HG03159 (cell line): ENCODE measurements at regions not wholly inside any gene's neighbourhood (a gene's known extent, or its start where the extent isn't known, plus 50 kb on each side); places are given as distances from the start of the nearest gene placed in this dataset.

Experiments used
- ATAC-seq: cut with Tn5 transposase; IDR thresholded peaks from one replicate; pipeline ENCODE4 v1.9.1; 2021; ENCODE audit warnings: mild to moderate bottlenecking, moderate library complexity; ENCODE audit not compliant: unreplicated experiment

- no peak for ATAC-seq
These were observed 80.0 kb downstream of the CENPW start for GRCh38 chr6:126419901-126420300.

GRCh38 chr6:126422912-126423311 lies 83.0 kb downstream of the CENPW start:
- ATAC-seq = no peak

DNA sequence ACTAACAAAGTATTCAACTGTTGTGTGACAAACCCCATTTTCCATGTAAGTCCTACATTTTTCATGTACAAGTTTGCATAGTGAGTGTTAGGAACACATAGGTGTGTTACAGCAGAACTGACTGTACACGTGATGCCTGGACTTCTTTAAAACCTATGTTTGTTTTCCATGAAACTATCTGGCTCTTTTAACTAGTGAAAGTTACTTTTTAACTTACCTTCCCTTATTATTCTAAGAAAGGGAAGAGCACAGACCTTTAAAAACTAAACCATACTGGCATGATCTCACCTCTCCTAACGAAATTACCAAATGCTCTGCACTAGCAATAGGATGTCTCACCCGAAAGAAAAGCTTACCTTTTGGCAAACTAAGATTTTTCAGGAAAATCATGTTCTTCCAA lies 87.8 kb downstream of the CENPW start:
- ATAC-seq = no peak

- ATAC-seq = no peak
These were observed 90.0 kb downstream of the CENPW start for GRCh38 chr6:126429866-126430265.

DNA sequence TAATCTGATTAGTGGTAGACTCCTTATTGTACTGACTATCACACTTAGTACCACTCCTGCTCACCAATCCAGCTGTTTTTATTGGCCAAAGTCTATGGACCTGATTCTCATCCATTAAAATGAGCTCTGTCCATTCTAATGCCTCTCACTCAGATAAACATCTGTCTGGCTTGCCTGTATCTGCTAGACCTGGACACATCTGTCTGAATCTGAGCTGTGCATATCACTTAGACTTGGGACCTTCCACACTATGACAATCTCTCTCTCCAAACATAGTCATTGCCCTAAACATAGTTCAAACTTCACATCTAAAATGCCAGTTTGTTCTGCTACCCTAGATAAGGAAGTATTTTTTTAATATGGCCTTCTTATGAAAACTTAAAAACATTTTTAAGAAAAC lies 92.6 kb downstream of the CENPW start:
- ATAC-seq = no peak

- no peak for ATAC-seq
These were observed 94.0 kb downstream of the CENPW start for GRCh38 chr6:126433927-126434326.

DNA sequence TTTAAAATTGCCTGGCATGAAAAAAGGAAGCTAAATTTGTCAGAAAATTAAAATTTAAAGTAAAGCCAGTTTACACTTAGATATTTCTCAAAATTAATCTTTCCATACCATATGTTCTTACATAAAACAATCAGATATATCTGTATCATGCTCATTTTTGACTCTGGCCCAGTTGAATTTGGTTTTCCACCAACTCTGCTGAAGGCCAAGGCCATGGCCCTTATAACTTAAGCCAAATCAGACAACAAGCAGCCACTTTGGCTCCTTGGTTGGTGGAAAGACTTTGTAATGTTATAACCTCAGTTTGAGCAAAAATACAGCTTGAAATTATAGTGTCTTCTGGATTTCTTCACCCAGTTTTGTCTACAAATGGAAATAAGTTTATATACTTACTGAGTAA lies 97.3 kb downstream of the CENPW start:
- ATAC-seq = no peak

- no peak for ATAC-seq
These were observed 99.1 kb downstream of the CENPW start for GRCh38 chr6:126439040-126439439.

- ATAC-seq = peak; percentile 69
These were observed 101.0 kb downstream of the CENPW start for GRCh38 chr6:126440923-126441322.

GRCh38 chr6:126444659-126445273 lies 104.9 kb downstream of the CENPW start:
- ATAC-seq = no peak

- no peak for ATAC-seq
These were observed 106.3 kb downstream of the CENPW start for GRCh38 chr6:126446248-126446647.

- no peak for ATAC-seq
These were observed 107.5 kb downstream of the CENPW start for GRCh38 chr6:126447367-126447766.

DNA sequence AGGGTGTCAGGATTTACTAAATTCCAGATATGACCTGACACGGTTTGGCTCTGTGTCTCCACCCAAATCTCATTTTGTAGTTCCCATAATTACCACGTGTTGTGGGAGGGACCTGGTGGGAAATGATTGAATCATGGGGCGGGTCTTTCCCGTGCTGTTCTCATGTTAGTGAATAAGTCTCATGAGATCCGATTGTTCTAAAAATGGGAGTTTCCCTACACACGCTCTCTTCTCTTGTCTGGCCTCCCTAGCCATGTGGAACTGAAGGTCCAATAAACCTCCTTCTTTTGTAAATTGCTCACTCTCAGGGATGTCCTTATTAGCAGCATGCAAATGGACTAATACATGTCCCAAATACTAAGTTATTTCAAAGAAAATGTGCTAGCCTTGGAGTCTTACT lies 121.1 kb downstream of the CENPW start:
- no peak for ATAC-seq

- ATAC-seq = no peak
These were observed 124.3 kb downstream of the CENPW start for GRCh38 chr6:126464245-126464644.

DNA sequence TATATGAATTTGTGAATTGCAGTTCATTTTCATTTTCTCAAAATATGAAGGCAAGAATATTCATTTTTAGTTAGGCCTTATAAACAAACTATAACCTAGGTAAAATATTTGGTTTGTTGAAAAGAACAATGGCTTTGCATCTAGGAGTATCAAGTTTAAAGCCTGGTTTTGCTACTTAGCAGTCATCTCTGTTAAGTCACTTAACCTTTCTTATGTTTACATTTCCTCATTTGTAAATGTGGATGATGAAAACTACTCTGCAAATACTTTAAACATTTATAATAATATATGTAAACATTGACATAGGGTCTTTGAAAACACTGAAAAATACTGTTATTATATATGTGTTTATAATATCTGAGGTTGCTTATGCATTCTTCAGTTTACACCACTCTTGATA lies 135.5 kb downstream of the CENPW start:
- ATAC-seq = no peak

- ATAC-seq = peak; percentile 81
These were observed 137.8 kb downstream of the CENPW start for GRCh38 chr6:126477678-126478077.

DNA sequence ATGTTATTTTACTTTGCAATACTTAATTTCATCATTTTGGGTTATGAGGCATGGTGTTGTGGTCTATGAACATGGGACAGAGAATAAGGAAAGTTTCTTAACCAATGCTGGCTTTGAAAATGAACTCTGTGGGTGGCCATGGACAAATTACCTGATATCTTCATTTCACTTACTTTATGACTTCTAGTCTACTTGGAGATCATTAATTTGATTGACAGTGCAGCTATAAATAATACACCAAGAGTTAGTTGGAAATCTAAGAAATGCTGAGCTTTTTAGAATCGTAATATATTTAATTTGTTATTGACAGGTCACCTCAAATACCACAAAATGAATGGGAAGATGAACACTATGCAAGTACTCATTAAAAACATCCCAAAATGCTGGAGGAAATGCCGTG lies 140.4 kb downstream of the CENPW start:
- no peak for ATAC-seq

DNA sequence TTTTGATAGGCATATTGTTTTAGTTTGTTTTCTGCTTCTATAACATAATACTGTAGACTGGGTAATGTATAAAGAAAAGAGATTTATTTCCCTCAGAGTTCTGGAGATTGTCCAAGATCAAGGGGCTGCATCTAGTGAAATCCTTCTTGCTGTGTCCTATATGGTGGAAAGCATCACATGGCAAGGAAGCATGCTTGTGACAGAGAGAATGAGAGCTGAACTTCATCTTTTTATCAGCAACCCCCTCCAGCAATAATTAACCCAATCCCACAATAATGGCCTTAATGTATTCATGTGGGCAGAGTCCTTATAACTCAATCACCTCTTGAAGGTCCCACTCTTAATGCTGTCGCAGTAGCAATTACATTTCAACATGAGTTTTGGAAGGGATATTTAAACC lies 141.4 kb downstream of the CENPW start:
- no peak for ATAC-seq

- no peak for ATAC-seq
These were observed 164.9 kb downstream of the CENPW start for GRCh38 chr6:126504792-126505191.

DNA sequence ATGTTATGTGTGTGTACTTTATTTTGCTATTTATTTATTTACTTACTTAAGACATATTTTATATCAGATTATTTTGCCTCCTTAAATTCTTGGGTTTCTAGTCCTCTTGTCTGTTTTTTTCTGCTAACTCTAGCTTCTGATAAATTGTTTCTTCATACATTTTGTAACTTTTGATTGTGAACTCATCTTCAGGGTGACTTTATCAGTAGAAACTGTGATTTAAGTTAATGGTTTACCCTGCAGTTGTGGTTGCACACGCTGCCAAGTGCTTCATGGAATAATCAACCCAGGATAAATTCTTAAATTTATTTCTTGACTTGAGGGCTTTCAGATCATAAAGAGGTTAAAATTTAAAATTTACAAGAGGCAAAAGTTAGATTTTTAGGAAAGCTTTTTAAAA lies 173.3 kb downstream of the CENPW start:
- no peak for ATAC-seq

- no peak for ATAC-seq
These were observed 176.5 kb downstream of the CENPW start for GRCh38 chr6:126516411-126516810.

- no peak for ATAC-seq
These were observed 185.0 kb downstream of the CENPW start for GRCh38 chr6:126524811-126525326.

DNA sequence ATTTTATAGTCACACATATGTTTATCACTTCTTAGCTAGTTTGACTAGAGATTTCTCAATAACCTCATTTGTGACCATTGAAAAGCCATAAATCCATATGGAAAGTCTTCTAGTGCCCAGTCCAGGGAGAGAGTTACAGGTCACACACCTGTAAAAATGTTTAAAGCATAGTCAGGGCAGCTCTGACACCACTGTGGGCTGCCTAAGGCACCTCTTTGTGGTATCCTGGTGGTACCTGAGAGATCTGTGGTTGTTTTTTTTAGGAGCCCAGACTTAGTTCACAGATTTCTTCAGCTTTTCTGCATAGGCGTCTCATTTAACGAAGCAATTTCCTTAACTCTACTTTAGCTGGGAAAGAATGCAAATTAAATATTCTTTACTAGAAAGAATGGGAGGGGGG lies 186.6 kb downstream of the CENPW start:
- no peak for ATAC-seq
